Panc1 (cell line): ENCODE measurements at regions not wholly inside any gene's neighbourhood (a gene's known extent, or its start where the extent isn't known, plus 50 kb on each side); places are given as distances from the start of the nearest gene placed in this dataset.

ENCODE experiments used
- ATAC-seq: fragments of 200-7000 bp; cut with Tn5 transposase; 2 replicates; pipeline ENCODE4 v1.9.1; 2020; ENCODE audit warnings: mild to moderate bottlenecking, moderate library complexity
- BruUV-seq: library from RNA; stranded (reverse); fragments of 400-500 nt; replicated peaks from 2 replicates; lab custom pipeline; 2021; lab: Mats Ljungman, UMichigan
- CTCF ChIA-PET: fragments of 300-600 bp; sonication (Branson Sonifier 250); formaldehyde crosslinking; loops from one replicate; lab custom pipeline; 2022; ENCODE audit warnings: antibody characterized with exemption; lab: Charles Lee
- POLR2A ChIA-PET: fragments of 300-600 bp; sonication (Branson Sonifier 250); formaldehyde crosslinking; loops from one replicate; lab custom pipeline; 2022; ENCODE audit warnings: antibody characterized with exemption; lab: Charles Lee
- DNase-seq: peaks from one replicate; pipeline ENCODE4 v3.0.0-alpha.2; 2010; ENCODE audit warnings: low read depth, low spot score
- H3K27ac ChIP-seq: 2 replicates; pipeline ENCODE4 v1.5.1; 2011; ENCODE audit warnings: mild to moderate bottlenecking, low read length, inconsistent platforms
- H3K27me3 ChIP-seq: fragments of 200-500 bp; sonication (Bioruptor generic); 2 replicates; pipeline ENCODE4 v1.6.0; 2014; ENCODE audit warnings: low read length, inconsistent platforms; ENCODE audit not compliant: control insufficient read depth, insufficient read depth
- H3K36me3 ChIP-seq: fragments of 200-500 bp; sonication (Bioruptor generic); 2 replicates; pipeline ENCODE4 v1.5.1; 2014; ENCODE audit warnings: inconsistent platforms, mild to moderate bottlenecking, low read length, moderate library complexity; ENCODE audit not compliant: control insufficient read depth, insufficient read depth
- H3K4me1 ChIP-seq: 2 replicates; pipeline ENCODE4 v1.5.1; 2011; ENCODE audit warnings: inconsistent platforms, mild to moderate bottlenecking, low read length, moderate library complexity; ENCODE audit not compliant: control insufficient read depth, insufficient read depth
- H3K4me3 ChIP-seq, 2 experiments: 2 replicates each; pipeline ENCODE4 v1.5.1; 2011 to 2012; ENCODE audit warnings: low read depth in 2 of 2, low read length in 2 of 2, mild to moderate bottlenecking in 2 of 2, inconsistent platforms in 1 of 2, moderate library complexity in 1 of 2
- H3K9me3 ChIP-seq: fragments of 200-500 bp; sonication (Bioruptor generic); 2 replicates; pipeline ENCODE4 v1.5.1; 2014; ENCODE audit warnings: low read depth, mild to moderate bottlenecking, inconsistent platforms, low read length, moderate library complexity; ENCODE audit not compliant: control insufficient read depth, insufficient read depth
- CTCF ChIP-seq: fragments of 450-650 bp; IDR thresholded peaks from 2 replicates; pipeline ENCODE4 v1.5.1; 2017; ENCODE audit warnings: mild to moderate bottlenecking
- POLR2AphosphoS5 ChIP-seq: IDR thresholded peaks from 2 replicates; pipeline ENCODE4 v1.6.1; 2012; ENCODE audit warnings: mild to moderate bottlenecking, low read depth, low read length, moderate library complexity
- REST ChIP-seq, 2 experiments: IDR thresholded peaks; 2 replicates each; pipeline ENCODE4 v1.6.1; 2011 to 2012; ENCODE audit warnings: low read depth in 2 of 2, control low read depth in 1 of 2, low read length in 1 of 2, mild to moderate bottlenecking in 1 of 2, moderate library complexity in 1 of 2; ENCODE audit not compliant: insufficient read depth in 1 of 2
- SIN3A ChIP-seq: IDR thresholded peaks from 2 replicates; pipeline ENCODE4 v1.6.1; 2012; ENCODE audit warnings: low read depth, mild to moderate bottlenecking, low read length, moderate library complexity, borderline replicate concordance; ENCODE audit not compliant: insufficient read depth
- TCF7L2 ChIP-seq: IDR thresholded peaks from 2 replicates; pipeline ENCODE4 v1.6.1; 2011; ENCODE audit warnings: mild to moderate bottlenecking, low read depth, low read length, inconsistent platforms
- in situ Hi-C: cut with HindIII; loops from 2 replicates; pipeline ENCODE4 v1.10.0; 2016; ENCODE audit warnings: low sequenced_read_pairs, low pct_unique_long_range_greater_than_20kb
- intact Hi-C: fragments of 100-400 bp; cut with micrococcal nuclease; formaldehyde crosslinking; loops from one replicate; pipeline ENCODE4 v1.10.0; 2022; ENCODE audit not compliant: unreplicated experiment

- no peaks in the 10 kb centered on the region for H3K9me3 ChIP-seq
- H3K36me3 ChIP-seq: no peaks in the 10 kb centered on the region
- POLR2A ChIA-PET: interaction anchor here (0.5 to 0.6 kb wide), 4 partner anchors 10 to 436 kb away, joined by 3 to 6 read pairs (median 4); no protein-coding TSS in a partner anchor
- DNase-seq (no peak), ATAC-seq (peak; percentile 11; the same call in 1 of the 2 replicates)
- H3K27me3 ChIP-seq: no peaks in the 10 kb centered on the region
- CTCF ChIA-PET: no interaction called here
- no TSS peak for BruUV-seq
- H3K4me1 ChIP-seq: peaks cover 36% of the 10 kb centered on the region
- intact Hi-C loops: no loop called here
- H3K27ac ChIP-seq: peak overlapping the region; percentile 64
- in situ Hi-C loops: no loop called here
- no peak overlapping the region for H3K4me3 ChIP-seq
- TF ChIP-seq SIN3A: no peak
- TF ChIP-seq REST (IDR thresholded peaks at IDR 0.05; ENCODE audit: insufficient read depth in 1 of 2, low read depth in 2 of 2, low read length in 1 of 2): no peak
- no peak for TF ChIP-seq POLR2AphosphoS5
- TF ChIP-seq CTCF: no peak
- TF ChIP-seq TCF7L2: no peak
Measured at GRCh38 chr11:8839306-8839956, 71.6 kb upstream of the AKIP1 start.

DNA sequence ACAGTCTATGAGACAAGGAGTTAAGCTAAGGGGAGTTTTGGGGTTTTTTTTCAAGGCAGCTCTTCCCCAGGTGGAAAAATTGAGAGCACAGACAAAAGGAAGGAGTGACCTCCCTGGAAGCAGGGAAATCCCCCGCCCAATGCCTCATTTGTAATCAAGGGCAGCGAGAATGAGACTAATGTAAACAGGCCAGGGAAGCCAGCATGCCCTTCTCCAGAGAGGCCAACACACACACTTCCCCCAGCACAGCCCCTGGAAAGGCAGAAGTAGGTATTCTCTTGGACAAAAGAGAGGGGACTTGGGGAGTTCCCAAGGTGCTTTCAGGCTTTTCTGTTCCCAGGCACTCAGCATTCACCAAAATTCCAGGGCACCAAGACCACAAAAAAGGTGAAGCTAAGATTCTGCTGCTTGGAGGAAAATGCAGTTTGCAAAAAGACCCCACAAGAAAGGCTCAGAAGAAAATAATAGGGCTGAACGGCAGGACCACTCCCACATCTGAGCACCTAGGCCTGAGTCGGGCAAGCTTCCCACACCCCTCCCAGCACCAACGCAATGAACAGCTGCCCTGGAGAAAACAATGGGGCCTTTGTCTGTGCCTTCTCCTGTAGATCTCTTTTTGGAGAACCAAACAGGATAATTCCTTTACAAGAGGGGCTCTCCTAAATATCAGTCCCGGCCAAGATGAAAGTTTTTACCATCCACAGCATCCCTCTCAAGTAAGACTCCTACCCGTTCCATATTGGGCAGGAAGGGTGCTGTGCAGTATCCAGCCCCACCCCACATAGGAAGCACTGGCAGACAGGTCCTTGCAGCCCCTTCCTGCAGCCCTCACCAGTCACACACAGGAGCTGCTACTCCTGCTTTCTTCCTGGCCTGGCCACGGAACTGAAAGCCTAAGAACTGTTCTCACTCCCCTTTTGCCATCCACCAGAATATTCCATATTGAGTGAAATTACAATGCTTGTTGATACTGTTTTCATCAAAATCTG is 70.7 kb upstream of the AKIP1 start:
- no peaks in the 10 kb centered on the region for H3K36me3 ChIP-seq
- H3K4me3 ChIP-seq: peak overlapping the region in 1 of 2 experiments; percentile 1; a peak in 1 of 4 replicates
- in situ Hi-C loops: no loop called here
- H3K4me1 ChIP-seq: peaks cover 36% of the 10 kb centered on the region
- DNase-seq (no peak), ATAC-seq (peak; percentile 80)
- H3K9me3 ChIP-seq: no peaks in the 10 kb centered on the region
- intact Hi-C loops: no loop called here
- POLR2A ChIA-PET: interaction anchor here (0.5 to 1.2 kb wide), 4 partner anchors 68 to 435 kb away, joined by 3 to 6 read pairs (median 3); partner anchors contain the start of gene ASCL3
- CTCF ChIA-PET: interaction anchor here (0.6 to 1.0 kb wide), 2 partner anchors 119 to 575 kb away, joined by 3 to 4 read pairs; no protein-coding TSS in a partner anchor
- peak in 1 of 2 experiments; percentile 69; a peak in 2 of 4 replicates for TF ChIP-seq REST (IDR thresholded peaks at IDR 0.05; ENCODE audit: insufficient read depth in 1 of 2, low read depth in 2 of 2, low read length in 1 of 2)
- TF ChIP-seq TCF7L2: no peak
- no peaks in the 10 kb centered on the region for H3K27me3 ChIP-seq
- no TSS peak for BruUV-seq
- peak overlapping the region; percentile 64 for H3K27ac ChIP-seq
